22Rv1 (cell line): ENCODE measurements at regions not wholly inside any gene's neighbourhood (a gene's known extent, or its start where the extent isn't known, plus 50 kb on each side); places are given as distances from the start of the nearest gene placed in this dataset.

Source experiments
- ZFX ChIP-seq: fragments of 450-650 bp; IDR thresholded peaks from 2 replicates; pipeline ENCODE4 v1.6.1; 2017; ENCODE audit warnings: antibody characterized with exemption, borderline replicate concordance
- TF ChIP-seq, protein P1 (sequence below): fragments of 450-650 bp; IDR thresholded peaks from 2 replicates; pipeline ENCODE4 v1.5.1; 2017; ENCODE audit warnings: mild to moderate bottlenecking

DNA sequence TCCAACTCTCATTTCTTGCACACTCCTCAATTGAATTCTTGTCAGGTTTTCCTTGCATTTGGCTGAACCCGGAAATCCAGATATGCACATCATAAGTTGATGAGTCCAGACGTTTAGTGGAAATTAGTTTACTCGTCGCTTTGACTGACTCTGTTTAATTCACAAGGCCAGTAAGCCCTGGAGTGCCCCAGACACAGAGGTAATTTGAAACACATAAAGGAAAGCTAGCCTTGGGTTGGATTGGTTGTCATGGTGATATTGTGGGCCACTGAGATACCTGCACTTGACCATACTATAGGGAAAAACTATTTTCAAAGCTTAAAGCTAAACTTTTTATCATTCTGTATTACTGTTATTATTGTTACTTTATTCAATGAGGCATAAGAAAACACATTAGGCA lies 178.3 kb upstream of the CA10 start:
- TF ChIP-seq, protein P1, sequence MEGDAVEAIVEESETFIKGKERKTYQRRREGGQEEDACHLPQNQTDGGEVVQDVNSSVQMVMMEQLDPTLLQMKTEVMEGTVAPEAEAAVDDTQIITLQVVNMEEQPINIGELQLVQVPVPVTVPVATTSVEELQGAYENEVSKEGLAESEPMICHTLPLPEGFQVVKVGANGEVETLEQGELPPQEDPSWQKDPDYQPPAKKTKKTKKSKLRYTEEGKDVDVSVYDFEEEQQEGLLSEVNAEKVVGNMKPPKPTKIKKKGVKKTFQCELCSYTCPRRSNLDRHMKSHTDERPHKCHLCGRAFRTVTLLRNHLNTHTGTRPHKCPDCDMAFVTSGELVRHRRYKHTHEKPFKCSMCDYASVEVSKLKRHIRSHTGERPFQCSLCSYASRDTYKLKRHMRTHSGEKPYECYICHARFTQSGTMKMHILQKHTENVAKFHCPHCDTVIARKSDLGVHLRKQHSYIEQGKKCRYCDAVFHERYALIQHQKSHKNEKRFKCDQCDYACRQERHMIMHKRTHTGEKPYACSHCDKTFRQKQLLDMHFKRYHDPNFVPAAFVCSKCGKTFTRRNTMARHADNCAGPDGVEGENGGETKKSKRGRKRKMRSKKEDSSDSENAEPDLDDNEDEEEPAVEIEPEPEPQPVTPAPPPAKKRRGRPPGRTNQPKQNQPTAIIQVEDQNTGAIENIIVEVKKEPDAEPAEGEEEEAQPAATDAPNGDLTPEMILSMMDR = no peak
- no peak for TF ChIP-seq ZFX
